Sigmoid colon (tissue), 6 donors: ENCODE measurements at regions not wholly inside any gene's neighbourhood (a gene's known extent, or its start where the extent isn't known, plus 50 kb on each side); places are given as distances from the start of the nearest gene placed in this dataset.

Experiments
- DNase-seq: peaks from one replicate; pipeline ENCODE4 v3.0.0-alpha.2; 2019
- H3K27ac ChIP-seq, 4 donors: fragments of 200-600 bp; sonication (generic); one replicate each; pipeline ENCODE4 v1.5.1; 2016 to 2019; ENCODE audit warnings: mild to moderate bottlenecking in 1 of 4
- H3K27me3 ChIP-seq, 3 donors: fragments of 200-600 bp; sonication (generic); one replicate each; pipeline ENCODE4 v1.5.1; 2019; ENCODE audit warnings: mild to moderate bottlenecking in 1 of 3
- H3K36me3 ChIP-seq, 4 donors: fragments of 200-600 bp; sonication (generic); one replicate each; pipeline ENCODE4 v1.5.1; 2016 to 2019
- H3K4me1 ChIP-seq, 4 donors: fragments of 200-600 bp; sonication (generic); one replicate each; pipeline ENCODE4 v1.5.1; 2017 to 2019
- H3K4me3 ChIP-seq, 4 donors: fragments of 200-600 bp; sonication (generic); one replicate each; pipeline ENCODE4 v1.5.1; 2017 to 2019; ENCODE audit warnings: mild to moderate bottlenecking in 2 of 4, moderate library complexity in 1 of 4
- H3K9me3 ChIP-seq, 4 donors: fragments of 200-600 bp in 3 of 4; sonication (generic) in 3 of 4; one replicate each; pipeline versions ENCODE4 v1.5.1 to v1.6.1; 2013 to 2019
- CTCF ChIP-seq, 4 experiments: fragments of 450-650 bp in 3 of 4; fragments of 200-600 bp in 1 of 4; IDR thresholded peaks; one replicate each; pipeline ENCODE4 v1.5.1; 2016 to 2019; ENCODE audit warnings: antibody characterized with exemption in 4 of 4, mild to moderate bottlenecking in 3 of 4, moderate library complexity in 2 of 4
- EP300 ChIP-seq, 4 donors: sonication (generic); formaldehyde crosslinking; IDR thresholded peaks; one replicate each; pipeline ENCODE4 v1.6.1; 2017; ENCODE audit warnings: antibody characterized with exemption in 4 of 4
- POLR2A ChIP-seq, 2 donors: fragments of 450-650 bp; IDR thresholded peaks; one replicate each; pipeline ENCODE4 v1.6.1; 2016; ENCODE audit warnings: antibody characterized with exemption in 2 of 2, mild to moderate bottlenecking in 2 of 2, moderate library complexity in 2 of 2
- POLR2AphosphoS5 ChIP-seq, 4 donors: sonication (generic); formaldehyde crosslinking; IDR thresholded peaks; one replicate each; pipeline ENCODE4 v1.6.1; 2017; ENCODE audit warnings: antibody characterized with exemption in 4 of 4
- WGBS, 2 donors: extraction: QIAGEN DNeasy Blood & Tissue Kit; methylation state at CpG; one replicate each; pipeline ENCODE4 v1.1.7; 2013; 5-methylcytosine and 5-hydroxymethylcytosine counted together
- intact Hi-C: fragments of 100-400 bp; cut with DNase I; formaldehyde crosslinking; loops from one replicate; pipeline ENCODE4 v1.15.1; 2023
- donor health status: healthy with polysubstance abuse.
- donor health status: healthy.

GRCh38 chr12:46499901-46500300, 127.3 kb upstream of the SLC38A2 start:
- intact Hi-C loops: no loop called here
- Histone ChIP-seq H3K9me3 (no peaks in the 10 kb centered on the region), H3K27me3 (no peaks in the 10 kb centered on the region), H3K4me3 (no peak overlapping the region), H3K36me3 (no peaks in the 10 kb centered on the region), H3K4me1 (peaks cover 0 to 5% (median under 1%) of the 10 kb centered on the region in 4 donors), H3K27ac (no peak overlapping the region)
- 93% methylated on average over 2 of the region's 2 CpGs for WGBS, 2 donors
- TF ChIP-seq POLR2AphosphoS5 (IDR thresholded peaks at IDR 0.05): no peak
- TF ChIP-seq POLR2A (IDR thresholded peaks at IDR 0.05): no peak
- TF ChIP-seq CTCF (IDR thresholded peaks at IDR 0.05): no peak
- no peak for TF ChIP-seq EP300 (IDR thresholded peaks at IDR 0.05)
- DNase-seq: no peak

GRCh38 chr12:46499226-46499625, 126.7 kb upstream of the SLC38A2 start:
- no peak overlapping the region for H3K4me3 ChIP-seq
- H3K4me1 ChIP-seq: peaks cover 0 to 12% (median 7%) of the 10 kb centered on the region in 4 donors
- H3K36me3 ChIP-seq: no peaks in the 10 kb centered on the region
- no peaks in the 10 kb centered on the region for H3K9me3 ChIP-seq
- WGBS, 2 donors: 97 to 100% methylated on average over 1 of the region's 1 CpG
- H3K27ac ChIP-seq: no peak overlapping the region
- intact Hi-C loops: no loop called here
- DNase-seq: no peak
- no peak for TF ChIP-seq CTCF (IDR thresholded peaks at IDR 0.05)
- no peak for TF ChIP-seq POLR2AphosphoS5 (IDR thresholded peaks at IDR 0.05)
- TF ChIP-seq POLR2A (IDR thresholded peaks at IDR 0.05): no peak
- TF ChIP-seq EP300 (IDR thresholded peaks at IDR 0.05): no peak
- H3K27me3 ChIP-seq: no peaks in the 10 kb centered on the region

- H3K27ac ChIP-seq: no peak overlapping the region
- peaks cover 0 to 27% (median 16%) of the 10 kb centered on the region in 4 donors for H3K4me1 ChIP-seq
- no peaks in the 10 kb centered on the region for H3K27me3 ChIP-seq
- no peak overlapping the region for H3K4me3 ChIP-seq
- DNase-seq: no peak
- no peak for TF ChIP-seq POLR2A (IDR thresholded peaks at IDR 0.05)
- TF ChIP-seq CTCF (IDR thresholded peaks at IDR 0.05): no peak
- no peak for TF ChIP-seq POLR2AphosphoS5 (IDR thresholded peaks at IDR 0.05)
- no peak for TF ChIP-seq EP300 (IDR thresholded peaks at IDR 0.05)
- H3K9me3 ChIP-seq: no peaks in the 10 kb centered on the region
- no peaks in the 10 kb centered on the region for H3K36me3 ChIP-seq
- intact Hi-C loops: no loop called here
- WGBS, 2 donors: 98 to 100% methylated on average over 1 of the region's 1 CpG
Observed at GRCh38 chr12:46497739-46498138, 125.2 kb upstream of the SLC38A2 start.

GRCh38 chr12:46494424-46494823, 121.9 kb upstream of the SLC38A2 start:
- no peaks in the 10 kb centered on the region for H3K27me3 ChIP-seq
- WGBS, 2 donors: 27 to 47% methylated on average over 1 of the region's 1 CpG
- no peak for TF ChIP-seq EP300 (IDR thresholded peaks at IDR 0.05)
- no peak for TF ChIP-seq POLR2AphosphoS5 (IDR thresholded peaks at IDR 0.05)
- TF ChIP-seq CTCF (IDR thresholded peaks at IDR 0.05): no peak
- no peak for TF ChIP-seq POLR2A (IDR thresholded peaks at IDR 0.05)
- H3K27ac ChIP-seq: peak overlapping the region in 3 of 4 donors; percentile 24 to 48 (median 35)
- H3K4me1 ChIP-seq: peaks cover 0 to 56% (median 42%) of the 10 kb centered on the region in 4 donors
- no peak for DNase-seq
- no peaks in the 10 kb centered on the region for H3K9me3 ChIP-seq
- H3K4me3 ChIP-seq: no peak overlapping the region
- no peaks in the 10 kb centered on the region for H3K36me3 ChIP-seq
- intact Hi-C loops: no loop called here

GRCh38 chr12:46493834-46494181, 121.2 kb upstream of the SLC38A2 start:
- peak overlapping the region; percentile 21 to 48 (median 30) for H3K27ac ChIP-seq
- 87 to 88% methylated on average over 4 of the region's 4 CpGs for WGBS, 2 donors
- no peak overlapping the region for H3K4me3 ChIP-seq
- H3K9me3 ChIP-seq: no peaks in the 10 kb centered on the region
- no peak for DNase-seq
- intact Hi-C loops: no loop called here
- no peak for TF ChIP-seq EP300 (IDR thresholded peaks at IDR 0.05)
- H3K4me1 ChIP-seq: peaks cover 0 to 58% (median 43%) of the 10 kb centered on the region in 4 donors
- H3K36me3 ChIP-seq: no peaks in the 10 kb centered on the region
- no peaks in the 10 kb centered on the region for H3K27me3 ChIP-seq
